GM04504 (cell line): ENCODE measurements at regions not wholly inside any gene's neighbourhood (a gene's known extent, or its start where the extent isn't known, plus 50 kb on each side); places are given as distances from the start of the nearest gene placed in this dataset.

Source experiments
- DNase-seq: peaks from one replicate; pipeline ENCODE4 v3.0.0-alpha.2; 2012; ENCODE audit warnings: low read depth

GRCh38 chr3:103644450-103644849 is 1209.6 kb downstream of the ZPLD1 start:
- no peak for DNase-seq

- DNase-seq: no peak
Observed at GRCh38 chr3:103653996-103654395, 1219.2 kb downstream of the ZPLD1 start.

GRCh38 chr3:103657756-103658155 is 1222.9 kb downstream of the ZPLD1 start:
- no peak for DNase-seq

- DNase-seq: no peak
Observed at GRCh38 chr3:103660810-103661209, 1226.0 kb downstream of the ZPLD1 start.

GRCh38 chr3:103662591-103662990 is 1227.8 kb downstream of the ZPLD1 start:
- no peak for DNase-seq

- no peak for DNase-seq
Observed at GRCh38 chr3:103672346-103672745, 1237.5 kb downstream of the ZPLD1 start.

- DNase-seq: no peak
Observed at GRCh38 chr3:103684904-103685303, 1250.1 kb downstream of the ZPLD1 start.

- no peak for DNase-seq
Observed at GRCh38 chr3:103685939-103686338, 1251.1 kb downstream of the ZPLD1 start.

- no peak for DNase-seq
Observed at GRCh38 chr3:103690536-103690935, 1255.7 kb downstream of the ZPLD1 start.

GRCh38 chr3:103693831-103694230 is 1259.0 kb downstream of the ZPLD1 start:
- DNase-seq: no peak

GRCh38 chr3:103698646-103699045 is 1263.8 kb downstream of the ZPLD1 start:
- DNase-seq: no peak

GRCh38 chr3:103699228-103699627 is 1264.4 kb downstream of the ZPLD1 start:
- DNase-seq: no peak

GRCh38 chr3:103705641-103706040 is 1270.8 kb downstream of the ZPLD1 start:
- DNase-seq: no peak

- DNase-seq: no peak
Observed at GRCh38 chr3:103706671-103707070, 1271.9 kb downstream of the ZPLD1 start.

GRCh38 chr3:103711670-103712069 is 1276.9 kb downstream of the ZPLD1 start:
- DNase-seq: no peak

GRCh38 chr3:103712320-103713008 is 1277.6 kb downstream of the ZPLD1 start:
- no peak for DNase-seq

- no peak for DNase-seq
Observed at GRCh38 chr3:103729547-103729946, 1294.7 kb downstream of the ZPLD1 start.

- DNase-seq: no peak
Observed at GRCh38 chr3:103730744-103731143, 1295.9 kb downstream of the ZPLD1 start.

- DNase-seq: no peak
Observed at GRCh38 chr3:103752986-103753385, 1318.2 kb downstream of the ZPLD1 start.

- no peak for DNase-seq
Observed at GRCh38 chr3:103767635-103768034, 1332.8 kb downstream of the ZPLD1 start.

- no peak for DNase-seq
Observed at GRCh38 chr3:103785017-103785416, 1350.2 kb downstream of the ZPLD1 start.

GRCh38 chr3:103785537-103785936 is 1350.7 kb downstream of the ZPLD1 start:
- no peak for DNase-seq

- no peak for DNase-seq
Observed at GRCh38 chr3:103786296-103786695, 1351.5 kb downstream of the ZPLD1 start.

GRCh38 chr3:103787164-103787871 is 1352.5 kb downstream of the ZPLD1 start:
- no peak for DNase-seq
